Activated naive CD4-positive, alpha-beta T cell treated with anti-CD3 and anti-CD28 coated beads, Interleukin-2, amount 50 U/mL, for 24 hours (primary cell): ENCODE measurements at regions not wholly inside any gene's neighbourhood (a gene's known extent, or its start where the extent isn't known, plus 50 kb on each side); places are given as distances from the start of the nearest gene placed in this dataset.

Experiments
- H3K27ac Mint-ChIP-seq: one replicate; pipeline ENCODE4 v1.8.0; 2021; ENCODE audit warnings: mild to moderate bottlenecking, mixed read lengths
- H3K27me3 Mint-ChIP-seq: one replicate; pipeline ENCODE4 v1.8.0; 2021; ENCODE audit warnings: mixed read lengths
- H3K36me3 Mint-ChIP-seq: one replicate; pipeline ENCODE4 v1.8.0; 2021; ENCODE audit warnings: mixed read lengths
- H3K4me1 Mint-ChIP-seq: one replicate; pipeline ENCODE4 v1.8.0; 2021; ENCODE audit warnings: mixed read lengths
- H3K4me3 Mint-ChIP-seq: one replicate; pipeline ENCODE4 v1.8.0; 2021; ENCODE audit warnings: mild to moderate bottlenecking, mixed read lengths
- H3K9me3 Mint-ChIP-seq: one replicate; pipeline ENCODE4 v1.8.0; 2021; ENCODE audit warnings: mixed read lengths

DNA sequence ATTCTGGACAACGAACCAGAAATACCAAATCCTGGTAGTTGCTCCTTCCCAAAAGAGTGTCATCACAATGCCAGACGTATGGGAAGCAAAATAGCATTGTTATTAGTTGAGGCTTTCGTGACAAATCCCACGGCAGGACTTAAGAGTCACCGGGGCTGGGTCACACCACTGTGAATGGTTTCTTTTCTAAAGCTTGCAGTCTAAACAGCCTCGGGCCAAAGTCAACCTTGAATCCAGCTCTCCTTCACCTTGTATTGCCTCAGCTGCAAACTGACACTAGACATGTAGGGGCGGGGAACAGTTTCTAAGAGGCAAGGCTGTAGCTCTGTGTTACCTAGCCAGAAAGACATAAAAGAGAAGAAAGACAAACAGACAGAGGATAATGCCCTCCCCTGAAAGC is 734.8 kb downstream of the MED13L start:
- peaks cover 12% of the 10 kb centered on the region for H3K9me3 Mint-ChIP-seq
- H3K27ac Mint-ChIP-seq: no peak overlapping the region
- H3K4me1 Mint-ChIP-seq: no peaks in the 10 kb centered on the region
- H3K4me3 Mint-ChIP-seq: no peak overlapping the region
- no peaks in the 10 kb centered on the region for H3K36me3 Mint-ChIP-seq
- no peaks in the 10 kb centered on the region for H3K27me3 Mint-ChIP-seq

DNA sequence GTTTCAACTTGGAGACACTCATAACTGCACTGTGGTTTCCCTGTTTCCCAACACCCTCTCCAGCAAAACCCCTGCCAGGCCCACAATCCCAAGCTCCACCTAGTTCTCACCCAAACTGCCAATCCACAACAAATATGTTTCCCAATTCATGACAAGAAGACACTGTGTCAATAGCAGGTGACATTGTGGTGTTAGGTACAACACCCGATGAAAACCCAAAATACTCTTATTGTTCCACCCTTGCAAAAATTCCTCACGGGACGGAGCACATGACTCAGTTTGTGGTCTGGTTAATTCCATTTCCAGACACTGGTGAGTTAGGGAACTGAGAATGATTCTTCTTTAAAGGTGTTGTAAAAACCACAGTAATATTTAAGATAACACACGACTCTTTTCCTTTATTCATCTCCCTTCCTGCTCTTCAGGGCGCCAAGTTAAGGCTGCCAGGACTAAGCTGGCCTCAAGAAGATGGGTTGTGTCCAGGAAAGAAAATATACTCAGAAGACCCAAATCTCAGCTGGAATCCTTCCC is 735.5 kb downstream of the MED13L start:
- H3K4me3 Mint-ChIP-seq: no peak overlapping the region
- H3K27ac Mint-ChIP-seq: no peak overlapping the region
- no peaks in the 10 kb centered on the region for H3K36me3 Mint-ChIP-seq
- no peaks in the 10 kb centered on the region for H3K27me3 Mint-ChIP-seq
- no peaks in the 10 kb centered on the region for H3K4me1 Mint-ChIP-seq
- peaks cover 12% of the 10 kb centered on the region for H3K9me3 Mint-ChIP-seq

DNA sequence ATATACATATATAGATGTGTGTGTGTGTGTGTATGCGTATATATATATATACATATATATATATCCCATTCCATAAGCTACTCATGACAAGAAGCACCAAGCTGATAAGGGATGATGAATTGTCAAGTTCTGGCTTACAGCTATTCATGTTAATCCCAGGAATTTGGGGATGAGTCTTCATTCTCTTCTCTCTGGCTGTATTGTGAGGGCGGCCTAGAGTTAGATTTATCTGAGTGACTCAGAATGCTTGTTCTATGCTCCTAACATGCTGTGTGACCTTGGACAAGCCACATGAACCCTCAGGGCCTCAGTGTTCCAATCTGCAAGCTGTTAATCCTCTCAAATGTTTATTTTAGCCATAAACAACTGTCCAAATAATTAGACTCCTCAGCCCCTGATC is 749.0 kb downstream of the MED13L start:
- Mint-ChIP-seq H3K36me3 (no peaks in the 10 kb centered on the region), H3K9me3 (no peaks in the 10 kb centered on the region), H3K4me1 (no peaks in the 10 kb centered on the region), H3K4me3 (no peak overlapping the region), H3K27ac (no peak overlapping the region), H3K27me3 (no peaks in the 10 kb centered on the region)

DNA sequence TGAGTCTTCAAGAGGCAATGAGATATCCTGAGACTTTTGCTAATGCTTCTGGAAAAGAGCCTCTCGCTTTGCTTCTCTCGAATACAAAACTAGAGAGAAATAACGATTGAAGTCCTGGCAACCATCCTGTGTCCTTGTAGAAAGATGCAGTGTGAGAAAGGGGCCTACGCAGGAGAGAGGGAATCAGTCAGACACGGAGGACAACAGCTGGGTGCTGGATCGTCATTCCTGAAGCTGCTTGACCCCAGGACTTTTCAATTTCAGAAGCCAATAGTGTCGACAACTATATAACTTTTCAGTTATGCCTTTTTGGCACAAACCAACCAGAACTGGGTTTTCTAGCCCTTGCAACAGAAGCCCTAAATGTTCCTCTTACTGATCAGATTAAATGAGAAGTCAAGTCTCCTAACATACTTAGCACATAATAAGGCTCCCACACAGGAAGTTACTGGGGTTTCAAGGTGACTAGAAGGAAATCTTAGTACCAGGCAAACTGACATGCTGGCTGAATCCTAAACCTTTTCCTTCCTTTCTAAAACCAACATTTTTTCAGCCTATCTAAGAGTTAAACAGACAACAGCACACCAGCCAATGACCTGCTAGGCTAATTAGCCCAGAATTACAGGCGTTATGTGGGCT is 755.6 kb downstream of the MED13L start:
- H3K27ac Mint-ChIP-seq: no peak overlapping the region
- no peaks in the 10 kb centered on the region for H3K4me1 Mint-ChIP-seq
- peaks cover 7% of the 10 kb centered on the region for H3K9me3 Mint-ChIP-seq
- no peaks in the 10 kb centered on the region for H3K27me3 Mint-ChIP-seq
- H3K36me3 Mint-ChIP-seq: no peaks in the 10 kb centered on the region
- H3K4me3 Mint-ChIP-seq: no peak overlapping the region

DNA sequence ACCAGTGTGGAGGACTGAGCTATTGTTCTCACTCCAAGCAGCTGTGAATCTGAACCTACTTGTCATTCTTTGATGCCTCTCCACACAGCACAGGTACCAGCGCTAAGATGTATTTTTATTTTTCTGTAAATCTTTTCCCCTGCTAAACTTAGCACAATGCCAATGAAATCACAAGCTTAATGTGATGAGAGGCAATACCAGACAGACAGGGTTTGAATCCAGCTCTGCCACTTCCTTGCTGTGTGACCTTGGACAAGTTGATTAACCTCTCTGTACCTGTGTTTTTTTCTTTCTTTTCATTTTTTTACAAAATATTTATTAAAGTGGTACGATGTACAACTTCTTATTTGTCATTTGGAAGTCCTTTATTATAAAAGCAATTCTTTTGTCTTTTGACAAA is 757.6 kb downstream of the MED13L start:
- peaks cover 7% of the 10 kb centered on the region for H3K9me3 Mint-ChIP-seq
- H3K27ac Mint-ChIP-seq: no peak overlapping the region
- H3K4me1 Mint-ChIP-seq: no peaks in the 10 kb centered on the region

DNA sequence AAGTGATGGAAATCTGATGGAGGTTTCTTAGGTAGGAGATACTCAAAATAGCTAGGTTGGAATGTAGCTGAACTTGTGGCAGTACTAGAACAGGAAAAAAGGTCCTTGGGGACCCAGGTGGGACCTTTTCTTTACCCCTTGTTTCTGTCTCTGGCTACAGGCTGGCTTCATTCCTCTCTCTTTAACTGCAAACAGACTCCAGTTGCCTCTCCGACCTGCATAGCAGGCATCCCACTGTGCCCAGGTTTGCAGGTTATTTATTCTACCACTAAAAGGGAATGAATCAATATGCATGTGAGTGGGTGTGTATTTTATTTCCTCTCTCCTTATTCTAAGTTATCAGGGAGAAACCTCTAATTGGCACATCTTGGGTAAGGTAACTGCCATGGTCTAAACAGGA is 758.1 kb downstream of the MED13L start:
- H3K4me1 Mint-ChIP-seq: no peaks in the 10 kb centered on the region
- H3K27me3 Mint-ChIP-seq: no peaks in the 10 kb centered on the region
- H3K4me3 Mint-ChIP-seq: no peak overlapping the region
- peaks cover 12% of the 10 kb centered on the region for H3K9me3 Mint-ChIP-seq
- H3K27ac Mint-ChIP-seq: no peak overlapping the region
- H3K36me3 Mint-ChIP-seq: no peaks in the 10 kb centered on the region

More for the DNA sequence above, 757.6 kb downstream of the MED13L start:
- Mint-ChIP-seq H3K36me3 (no peaks in the 10 kb centered on the region), H3K27me3 (no peaks in the 10 kb centered on the region), H3K4me3 (no peak overlapping the region)

DNA sequence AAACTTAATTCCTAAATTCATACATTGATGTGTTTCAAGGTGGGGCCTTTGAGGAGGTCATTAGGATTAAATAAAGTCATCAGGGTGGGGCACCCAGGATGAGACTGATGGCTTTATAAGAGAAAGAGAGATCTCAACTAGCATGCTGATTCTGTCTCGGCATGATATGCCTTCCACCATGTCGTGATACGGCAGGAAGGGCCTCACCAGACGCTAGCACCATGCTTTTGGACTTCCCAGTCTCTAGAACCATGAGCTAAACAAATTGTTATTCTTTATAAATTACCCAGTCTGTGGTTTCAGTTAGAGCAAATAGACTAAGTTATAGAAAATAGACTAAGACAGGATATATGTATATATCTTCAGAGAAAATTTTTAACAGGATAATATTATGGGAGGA is 759.6 kb downstream of the MED13L start:
- Mint-ChIP-seq H3K36me3 (no peaks in the 10 kb centered on the region), H3K27ac (no peak overlapping the region), H3K4me3 (no peak overlapping the region), H3K4me1 (no peaks in the 10 kb centered on the region), H3K27me3 (no peaks in the 10 kb centered on the region), H3K9me3 (peaks cover 19% of the 10 kb centered on the region)

DNA sequence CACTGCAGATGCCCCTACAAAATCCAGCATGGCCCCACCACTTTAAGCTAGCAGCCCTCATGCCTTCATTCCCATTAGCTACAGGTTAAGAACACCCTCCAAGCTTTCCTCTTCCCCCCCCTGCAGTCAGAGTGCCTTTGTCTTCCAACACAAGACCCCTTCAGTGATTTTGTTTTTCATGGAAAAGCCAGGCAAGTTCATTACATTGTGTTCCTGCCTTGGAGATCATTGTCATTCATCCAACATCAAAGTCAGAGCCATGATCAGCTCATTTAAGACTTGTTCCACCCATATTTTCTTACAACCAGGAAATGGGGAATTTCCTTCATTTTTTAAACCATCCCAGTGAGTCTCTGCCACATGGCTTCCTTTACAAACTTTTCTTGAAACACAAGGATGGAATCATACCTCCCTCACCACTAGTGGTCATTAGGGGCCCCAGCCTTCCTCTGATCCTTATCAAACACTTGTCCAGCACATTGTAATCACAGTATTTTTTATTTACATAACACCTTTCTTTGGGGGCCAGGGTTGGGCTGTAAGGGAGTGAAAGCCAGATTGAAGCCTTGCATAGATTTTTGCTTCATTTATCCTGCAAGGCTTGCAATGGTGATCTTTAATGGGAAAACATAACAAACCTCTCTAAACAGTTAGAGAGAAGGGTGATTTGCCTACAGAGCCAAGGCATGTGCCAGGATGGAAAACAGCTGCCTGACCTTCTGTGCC is 765.3 kb downstream of the MED13L start:
- Mint-ChIP-seq H3K36me3 (no peaks in the 10 kb centered on the region), H3K4me1 (no peaks in the 10 kb centered on the region), H3K4me3 (no peak overlapping the region), H3K9me3 (peaks cover 25% of the 10 kb centered on the region), H3K27ac (no peak overlapping the region), H3K27me3 (no peaks in the 10 kb centered on the region)

DNA sequence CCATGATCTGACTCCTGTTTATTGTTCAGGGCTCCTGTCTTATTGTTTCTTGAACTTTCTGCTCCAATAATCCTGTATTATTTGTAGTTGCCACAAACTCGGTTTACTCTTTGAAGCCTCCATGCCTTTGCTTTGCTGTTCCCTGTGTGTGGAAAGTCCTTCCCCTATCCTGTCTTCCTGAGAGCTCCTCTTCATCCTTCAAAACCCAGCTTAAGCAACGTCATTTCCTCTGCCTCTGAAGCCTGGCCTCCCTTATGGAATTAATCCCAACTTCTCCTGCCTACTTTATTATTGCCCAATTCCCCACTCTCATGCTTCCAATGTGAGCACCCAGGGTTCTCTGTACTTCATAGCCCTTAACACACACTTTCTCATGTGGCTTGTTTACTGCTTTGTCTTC is 766.2 kb downstream of the MED13L start:
- Mint-ChIP-seq H3K27ac (no peak overlapping the region), H3K9me3 (peaks cover 25% of the 10 kb centered on the region), H3K4me3 (no peak overlapping the region), H3K4me1 (no peaks in the 10 kb centered on the region), H3K36me3 (no peaks in the 10 kb centered on the region), H3K27me3 (no peaks in the 10 kb centered on the region)

DNA sequence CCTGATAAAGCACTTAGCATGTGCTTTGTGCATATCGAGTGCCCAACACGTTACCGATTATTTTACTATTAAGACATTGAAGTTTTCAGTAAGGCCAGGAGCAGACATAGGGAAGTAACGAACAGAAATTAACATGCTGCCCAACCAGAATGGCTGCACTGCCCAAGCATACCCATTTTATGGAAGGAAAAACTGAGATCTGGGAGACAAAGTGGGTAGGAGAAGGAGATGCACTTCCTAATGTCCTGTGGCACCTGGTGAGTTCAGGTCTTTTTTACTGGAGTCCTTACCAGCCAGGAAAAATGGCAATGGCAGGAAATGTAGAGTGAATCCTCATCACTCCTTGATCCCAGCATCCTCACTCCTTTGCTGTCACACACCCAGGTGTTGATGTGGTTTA is 768.5 kb downstream of the MED13L start:
- H3K4me1 Mint-ChIP-seq: no peaks in the 10 kb centered on the region
- no peak overlapping the region for H3K27ac Mint-ChIP-seq
- H3K9me3 Mint-ChIP-seq: peaks cover 17% of the 10 kb centered on the region
- H3K4me3 Mint-ChIP-seq: no peak overlapping the region
- no peaks in the 10 kb centered on the region for H3K36me3 Mint-ChIP-seq
- H3K27me3 Mint-ChIP-seq: no peaks in the 10 kb centered on the region

DNA sequence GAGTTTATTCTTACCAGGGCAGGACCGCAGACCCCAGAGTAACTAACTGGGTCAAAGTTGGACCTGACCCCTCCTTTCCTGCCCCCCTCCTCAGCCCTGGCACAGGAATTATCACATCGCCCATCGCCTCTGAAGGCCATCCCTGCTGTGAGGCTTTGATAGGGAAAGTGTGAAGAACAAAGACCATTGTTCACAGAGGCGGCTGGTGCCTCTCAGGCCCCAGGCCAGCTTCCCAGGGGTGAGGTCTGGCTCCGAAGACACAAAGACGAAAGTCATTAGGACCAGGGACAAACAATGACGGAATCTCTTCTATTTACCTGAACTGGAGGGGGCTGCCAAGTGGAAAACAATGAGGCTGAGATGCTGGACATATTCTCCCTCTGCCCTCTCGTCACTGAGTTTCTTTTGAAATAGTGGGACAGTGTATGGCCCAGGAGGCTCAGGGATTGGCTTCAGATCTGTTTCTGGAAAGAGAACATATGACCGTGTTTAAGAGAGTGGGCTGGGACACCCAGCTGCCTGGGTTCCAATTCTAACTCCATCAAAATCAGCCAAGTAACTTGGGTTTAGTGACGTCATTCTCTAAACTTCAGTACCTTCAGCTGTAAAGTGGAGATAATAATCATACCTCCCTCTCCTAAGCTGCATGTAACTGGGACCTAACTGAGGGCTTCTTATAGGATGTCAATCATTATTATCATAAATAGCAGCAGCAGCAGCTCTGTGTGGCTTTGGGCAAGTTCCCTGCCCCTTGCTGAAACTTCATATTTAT is 769.4 kb downstream of the MED13L start:
- H3K4me3 Mint-ChIP-seq: no peak overlapping the region
- H3K4me1 Mint-ChIP-seq: no peaks in the 10 kb centered on the region
- no peaks in the 10 kb centered on the region for H3K27me3 Mint-ChIP-seq
- peaks cover 15% of the 10 kb centered on the region for H3K9me3 Mint-ChIP-seq
- H3K27ac Mint-ChIP-seq: no peak overlapping the region
- H3K36me3 Mint-ChIP-seq: no peaks in the 10 kb centered on the region

DNA sequence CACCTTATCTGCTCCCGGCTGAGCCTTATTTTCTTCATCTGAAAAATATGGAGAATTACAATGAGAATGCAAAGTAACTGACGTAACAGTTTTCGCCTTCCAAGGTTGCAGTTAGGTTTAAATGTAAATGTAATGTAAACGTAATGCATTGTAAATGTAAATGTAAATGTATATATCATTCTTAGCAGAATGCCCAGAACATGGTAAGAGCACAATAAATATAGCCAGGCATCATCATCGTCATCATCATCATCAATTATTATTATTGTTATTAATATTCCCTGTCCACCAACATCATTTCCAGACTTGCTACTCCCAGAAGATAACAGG is 770.0 kb downstream of the MED13L start:
- no peak overlapping the region for H3K27ac Mint-ChIP-seq
- H3K36me3 Mint-ChIP-seq: no peaks in the 10 kb centered on the region
- no peaks in the 10 kb centered on the region for H3K4me1 Mint-ChIP-seq
- H3K27me3 Mint-ChIP-seq: no peaks in the 10 kb centered on the region
- H3K9me3 Mint-ChIP-seq: peaks cover 11% of the 10 kb centered on the region
- H3K4me3 Mint-ChIP-seq: no peak overlapping the region

DNA sequence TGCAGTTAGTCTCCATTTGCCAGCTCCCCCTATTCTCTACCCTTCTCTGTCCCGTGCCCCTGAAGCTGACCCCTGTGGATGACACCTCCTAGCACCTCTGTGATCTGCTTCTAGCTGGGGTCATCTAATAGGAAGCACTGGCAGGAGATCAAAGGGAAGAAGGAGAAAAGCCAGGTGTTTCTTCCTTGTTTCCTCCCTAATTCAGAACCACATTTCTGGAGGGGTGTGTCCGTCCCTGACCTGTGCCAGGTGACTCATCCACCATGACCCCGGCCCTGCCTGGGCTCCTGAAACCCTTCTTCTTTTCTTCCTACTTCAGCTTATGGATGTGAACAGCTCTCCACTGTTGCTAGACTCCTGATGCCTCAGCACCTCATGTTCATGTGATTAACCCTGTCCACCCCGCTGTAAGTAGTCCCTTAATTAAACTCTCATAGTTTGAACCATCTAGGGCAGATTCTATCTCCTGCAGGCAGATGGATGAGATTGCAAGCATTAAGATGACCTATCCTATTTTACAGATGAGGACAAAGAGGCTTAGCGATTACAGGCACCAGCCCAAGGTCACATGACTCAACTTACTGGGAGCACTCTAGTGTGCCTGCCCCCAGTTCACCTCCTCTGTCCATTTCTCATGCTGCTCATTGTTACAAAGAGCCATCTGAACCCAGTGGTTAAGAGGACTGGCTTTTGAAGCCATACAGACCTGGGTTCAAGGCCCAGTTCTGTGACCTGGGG is 770.5 kb downstream of the MED13L start:
- Mint-ChIP-seq H3K9me3 (peaks cover 9% of the 10 kb centered on the region), H3K4me1 (no peaks in the 10 kb centered on the region), H3K36me3 (no peaks in the 10 kb centered on the region), H3K4me3 (no peak overlapping the region), H3K27ac (no peak overlapping the region), H3K27me3 (no peaks in the 10 kb centered on the region)

DNA sequence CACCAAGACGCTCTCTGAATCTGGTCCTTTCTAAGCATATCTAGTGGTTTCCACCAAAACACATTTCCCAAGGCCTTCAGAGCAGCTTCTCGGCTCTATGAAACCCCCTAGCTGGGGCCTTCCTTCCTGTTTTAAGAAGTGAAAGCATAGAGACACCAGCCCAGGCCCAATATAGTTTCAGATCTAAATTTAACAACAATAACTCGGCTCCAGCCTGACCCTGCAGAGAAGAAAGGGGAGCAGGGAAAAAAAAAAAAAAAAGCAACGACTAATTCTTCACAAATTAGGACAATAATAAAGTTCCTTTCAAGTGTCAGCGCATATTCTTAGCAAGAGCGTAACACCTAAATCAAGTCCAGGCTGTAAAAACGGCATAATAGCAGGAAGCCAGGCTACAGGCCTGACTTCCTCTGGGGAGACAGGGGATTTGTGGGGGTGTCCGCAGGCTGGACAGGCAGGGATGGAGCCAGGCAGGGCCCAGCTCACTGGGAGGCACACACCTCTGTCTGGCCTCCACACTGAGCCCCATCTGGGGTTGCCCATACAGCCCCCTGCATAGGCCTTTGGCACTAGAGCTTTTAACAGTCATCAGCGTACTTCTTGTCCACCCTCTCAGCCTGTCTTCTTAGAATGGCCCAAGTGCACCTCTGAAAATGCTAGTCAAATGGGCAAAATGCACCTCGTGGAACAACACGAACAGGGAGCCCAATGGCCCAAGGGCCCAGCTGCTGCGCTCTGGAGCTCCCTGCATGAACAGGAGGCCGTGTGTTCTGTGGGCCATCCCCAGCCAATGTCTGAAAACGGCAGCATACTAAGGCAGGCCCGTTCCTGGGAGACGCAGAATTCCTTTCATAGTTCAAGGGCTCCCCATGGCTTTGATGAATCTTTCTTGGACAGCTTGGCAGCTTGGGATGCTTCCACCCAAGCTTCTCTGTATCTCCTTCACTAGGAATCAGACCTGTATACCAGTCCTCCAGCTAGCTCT is 772.9 kb downstream of the MED13L start:
- Mint-ChIP-seq H3K27ac (no peak overlapping the region), H3K27me3 (no peaks in the 10 kb centered on the region), H3K4me1 (no peaks in the 10 kb centered on the region), H3K9me3 (no peaks in the 10 kb centered on the region), H3K36me3 (no peaks in the 10 kb centered on the region), H3K4me3 (no peak overlapping the region)

DNA sequence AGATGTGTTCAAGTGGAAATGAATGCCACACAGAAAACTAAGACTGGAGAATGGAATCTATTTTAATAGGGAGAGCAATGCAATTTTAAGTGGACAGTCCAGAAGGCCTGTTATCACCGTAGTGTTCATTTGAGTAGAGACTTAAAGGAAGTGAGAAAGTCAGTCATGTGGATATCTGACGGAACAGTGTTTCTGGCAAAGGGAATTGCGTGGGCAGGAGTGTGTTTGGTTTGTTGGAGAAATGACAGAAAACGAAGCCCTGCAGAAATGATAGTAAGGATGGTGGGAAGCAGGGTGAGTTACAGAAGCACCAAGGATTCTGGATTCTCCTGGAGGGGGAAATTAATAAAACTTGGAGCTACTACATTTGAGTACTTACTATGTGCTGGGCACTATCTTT is 776.6 kb downstream of the MED13L start:
- no peaks in the 10 kb centered on the region for H3K27me3 Mint-ChIP-seq
- H3K4me3 Mint-ChIP-seq: no peak overlapping the region
- no peaks in the 10 kb centered on the region for H3K4me1 Mint-ChIP-seq
- H3K36me3 Mint-ChIP-seq: no peaks in the 10 kb centered on the region
- H3K27ac Mint-ChIP-seq: no peak overlapping the region
- no peaks in the 10 kb centered on the region for H3K9me3 Mint-ChIP-seq
